HUES48 (cell line): ENCODE measurements at regions not wholly inside any gene's neighbourhood (a gene's known extent, or its start where the extent isn't known, plus 50 kb on each side); places are given as distances from the start of the nearest gene placed in this dataset.
"Not testable (repeated sequence)": the region's sequence is repeated elsewhere in the genome, so short reads cannot be mapped to it uniquely, and the experiment has no call there.

Experiments used
- H3K27ac ChIP-seq: one replicate; pipeline ENCODE4 v1.7.0; 2013; ENCODE audit warnings: low read depth, low read length, inconsistent platforms
- H3K27me3 ChIP-seq: 2 replicates; pipeline ENCODE4 v1.6.1; 2013; ENCODE audit warnings: mild to moderate bottlenecking, low read length; ENCODE audit not compliant: control insufficient read depth, insufficient read depth
- H3K36me3 ChIP-seq: 2 replicates; pipeline ENCODE4 v1.6.1; 2013; ENCODE audit warnings: low read length; ENCODE audit not compliant: control insufficient read depth, insufficient read depth
- H3K4me1 ChIP-seq: 2 replicates; pipeline ENCODE4 v1.6.1; 2013; ENCODE audit warnings: mild to moderate bottlenecking, low read length; ENCODE audit not compliant: control insufficient read depth, insufficient read depth
- H3K4me3 ChIP-seq: 2 replicates; pipeline ENCODE4 v1.5.1; 2013; ENCODE audit warnings: mild to moderate bottlenecking, low read depth, low read length
- H3K9ac ChIP-seq: 2 replicates; pipeline ENCODE4 v1.6.1; 2013; ENCODE audit warnings: mild to moderate bottlenecking, low read depth, low read length, moderate library complexity
- H3K9me3 ChIP-seq: 2 replicates; pipeline ENCODE4 v1.6.1; 2013; ENCODE audit warnings: low read length; ENCODE audit not compliant: control insufficient read depth, insufficient read depth

GRCh38 chr2:63739180-63739579 lies 102.5 kb upstream of the UGP2 start:
- not testable (repeated sequence) for H3K4me3 ChIP-seq, H3K4me1 ChIP-seq, H3K27me3 ChIP-seq, H3K9me3 ChIP-seq, H3K27ac ChIP-seq, H3K36me3 ChIP-seq, H3K9ac ChIP-seq

- no peaks in the 10 kb centered on the region for H3K36me3 ChIP-seq
- H3K27ac ChIP-seq: no peak overlapping the region
- H3K4me3 ChIP-seq: no peak overlapping the region
- H3K9me3 ChIP-seq: no peaks in the 10 kb centered on the region
- H3K4me1 ChIP-seq: peaks cover 8% of the 10 kb centered on the region
- H3K9ac ChIP-seq: no peak overlapping the region
- no peaks in the 10 kb centered on the region for H3K27me3 ChIP-seq
These were observed 101.7 kb upstream of the UGP2 start for GRCh38 chr2:63740020-63740419.

GRCh38 chr2:63740943-63741342 lies 100.8 kb upstream of the UGP2 start:
- Histone ChIP-seq H3K4me3 (no peak overlapping the region), H3K9me3 (no peaks in the 10 kb centered on the region), H3K4me1 (peaks cover 16% of the 10 kb centered on the region), H3K36me3 (no peaks in the 10 kb centered on the region), H3K9ac (no peak overlapping the region), H3K27me3 (no peaks in the 10 kb centered on the region), H3K27ac (no peak overlapping the region)

- no peak overlapping the region for H3K27ac ChIP-seq
- no peaks in the 10 kb centered on the region for H3K9me3 ChIP-seq
- H3K4me3 ChIP-seq: no peak overlapping the region
- H3K27me3 ChIP-seq: no peaks in the 10 kb centered on the region
- peaks cover 19% of the 10 kb centered on the region for H3K4me1 ChIP-seq
- H3K36me3 ChIP-seq: no peaks in the 10 kb centered on the region
- no peak overlapping the region for H3K9ac ChIP-seq
These were observed 99.7 kb upstream of the UGP2 start for GRCh38 chr2:63741884-63742579.

- Histone ChIP-seq H3K27me3 (no peaks in the 10 kb centered on the region), H3K9ac (no peak overlapping the region), H3K36me3 (no peaks in the 10 kb centered on the region), H3K27ac (no peak overlapping the region), H3K9me3 (no peaks in the 10 kb centered on the region), H3K4me1 (peaks cover 25% of the 10 kb centered on the region), H3K4me3 (no peak overlapping the region)
These were observed 99.1 kb upstream of the UGP2 start for GRCh38 chr2:63742580-63742976.

- H3K27ac ChIP-seq: no peak overlapping the region
- no peak overlapping the region for H3K9ac ChIP-seq
- H3K27me3 ChIP-seq: no peaks in the 10 kb centered on the region
These were observed 98.3 kb upstream of the UGP2 start for GRCh38 chr2:63743170-63743981.

GRCh38 chr2:63743982-63744966 lies 97.4 kb upstream of the UGP2 start:
- no peaks in the 10 kb centered on the region for H3K9me3 ChIP-seq
- no peak overlapping the region for H3K9ac ChIP-seq
- no peak overlapping the region for H3K27ac ChIP-seq
- H3K4me1 ChIP-seq: peaks cover 30% of the 10 kb centered on the region
- H3K27me3 ChIP-seq: no peaks in the 10 kb centered on the region
- H3K4me3 ChIP-seq: no peak overlapping the region
- no peaks in the 10 kb centered on the region for H3K36me3 ChIP-seq

More at GRCh38 chr2:63743170-63743981, 98.3 kb upstream of the UGP2 start:
- H3K4me3 ChIP-seq: no peak overlapping the region
- H3K36me3 ChIP-seq: no peaks in the 10 kb centered on the region
- peaks cover 25% of the 10 kb centered on the region for H3K4me1 ChIP-seq
- no peaks in the 10 kb centered on the region for H3K9me3 ChIP-seq

GRCh38 chr2:63746548-63746947 lies 95.1 kb upstream of the UGP2 start:
- peak overlapping the region; percentile 82 for H3K27ac ChIP-seq
- peaks cover 30% of the 10 kb centered on the region for H3K4me1 ChIP-seq
- not testable (repeated sequence) for H3K9me3 ChIP-seq, H3K27me3 ChIP-seq, H3K36me3 ChIP-seq, H3K9ac ChIP-seq
- H3K4me3 ChIP-seq: peak overlapping the region; percentile 19; the same call in 1 of the 2 replicates

- Histone ChIP-seq H3K4me3 (no peak overlapping the region), H3K27ac (no peak overlapping the region), H3K9me3 (no peaks in the 10 kb centered on the region), H3K4me1 (peaks cover 18% of the 10 kb centered on the region; the same call in 1 of the 2 replicates), H3K9ac (no peak overlapping the region), H3K36me3 (no peaks in the 10 kb centered on the region), H3K27me3 (no peaks in the 10 kb centered on the region)
These were observed 89.8 kb upstream of the UGP2 start for GRCh38 chr2:63751901-63752300.

GRCh38 chr2:63755216-63755615 lies 86.5 kb upstream of the UGP2 start:
- Histone ChIP-seq H3K27me3 (no peaks in the 10 kb centered on the region), H3K36me3 (no peaks in the 10 kb centered on the region), H3K9ac (no peak overlapping the region), H3K27ac (no peak overlapping the region), H3K4me1 (peaks cover 6% of the 10 kb centered on the region; the same call in 1 of the 2 replicates), H3K4me3 (no peak overlapping the region), H3K9me3 (no peaks in the 10 kb centered on the region)
